Nephron (organoid): ENCODE measurements at regions not wholly inside any gene's neighbourhood (a gene's known extent, or its start where the extent isn't known, plus 50 kb on each side); places are given as distances from the start of the nearest gene placed in this dataset.

Experiments used
- H3K27ac Mint-ChIP-seq, 3 experiments: 2 replicates each; pipeline ENCODE4 v1.8.0; 2020; ENCODE audit warnings: mixed read lengths in 3 of 3, mild to moderate bottlenecking in 2 of 3, moderate library complexity in 1 of 3
- H3K27me3 Mint-ChIP-seq: 2 replicates; pipeline ENCODE4 v1.8.0; 2021; ENCODE audit warnings: low read depth, mild to moderate bottlenecking, moderate library complexity, mixed read lengths
- H3K36me3 Mint-ChIP-seq: 2 replicates; pipeline ENCODE4 v1.8.0; 2020; ENCODE audit warnings: low read depth, mixed read lengths
- H3K4me1 Mint-ChIP-seq: 2 replicates; pipeline ENCODE4 v1.8.0; 2020; ENCODE audit warnings: mixed read lengths
- H3K4me3 Mint-ChIP-seq, 3 experiments: 2 replicates each; pipeline ENCODE4 v1.8.0; 2020; ENCODE audit warnings: mild to moderate bottlenecking in 3 of 3, mixed read lengths in 3 of 3, moderate library complexity in 2 of 3
- H3K9me3 Mint-ChIP-seq: 2 replicates; pipeline ENCODE4 v1.8.0; 2020; ENCODE audit warnings: mixed read lengths
- TF ChIP-seq, protein P1 (sequence below), 3 experiments: fragments of 200-600 bp; sonication (generic); IDR thresholded peaks; one replicate each; pipeline ENCODE4 v1.5.0; 2021; ENCODE audit warnings: antibody characterized with exemption in 3 of 3; ENCODE audit not compliant: unreplicated experiment in 3 of 3

DNA sequence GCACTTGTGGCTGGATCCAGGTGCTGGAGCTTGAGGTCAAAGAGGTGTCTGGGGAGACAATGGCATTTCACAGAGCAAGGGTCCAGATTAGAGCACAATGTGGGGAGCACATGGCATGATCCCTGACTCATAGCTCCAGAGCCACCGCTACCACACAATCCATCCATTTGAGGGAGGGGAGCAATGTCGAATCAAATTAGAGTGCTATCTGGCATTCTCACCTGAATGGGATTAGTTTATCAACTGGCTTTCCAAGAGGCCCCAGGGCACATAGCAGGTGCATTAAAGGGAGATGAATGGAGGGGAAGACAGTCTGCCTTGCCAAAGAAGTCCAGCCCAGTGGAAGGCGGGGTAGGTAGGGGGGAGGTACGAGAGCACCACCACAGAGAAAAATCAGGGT is 194.4 kb upstream of the GPR12 start:
- TF ChIP-seq, protein P1, sequence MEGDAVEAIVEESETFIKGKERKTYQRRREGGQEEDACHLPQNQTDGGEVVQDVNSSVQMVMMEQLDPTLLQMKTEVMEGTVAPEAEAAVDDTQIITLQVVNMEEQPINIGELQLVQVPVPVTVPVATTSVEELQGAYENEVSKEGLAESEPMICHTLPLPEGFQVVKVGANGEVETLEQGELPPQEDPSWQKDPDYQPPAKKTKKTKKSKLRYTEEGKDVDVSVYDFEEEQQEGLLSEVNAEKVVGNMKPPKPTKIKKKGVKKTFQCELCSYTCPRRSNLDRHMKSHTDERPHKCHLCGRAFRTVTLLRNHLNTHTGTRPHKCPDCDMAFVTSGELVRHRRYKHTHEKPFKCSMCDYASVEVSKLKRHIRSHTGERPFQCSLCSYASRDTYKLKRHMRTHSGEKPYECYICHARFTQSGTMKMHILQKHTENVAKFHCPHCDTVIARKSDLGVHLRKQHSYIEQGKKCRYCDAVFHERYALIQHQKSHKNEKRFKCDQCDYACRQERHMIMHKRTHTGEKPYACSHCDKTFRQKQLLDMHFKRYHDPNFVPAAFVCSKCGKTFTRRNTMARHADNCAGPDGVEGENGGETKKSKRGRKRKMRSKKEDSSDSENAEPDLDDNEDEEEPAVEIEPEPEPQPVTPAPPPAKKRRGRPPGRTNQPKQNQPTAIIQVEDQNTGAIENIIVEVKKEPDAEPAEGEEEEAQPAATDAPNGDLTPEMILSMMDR (IDR thresholded peaks at IDR 0.05; ENCODE audit: unreplicated experiment in 3 of 3) = no peak
- H3K4me3 Mint-ChIP-seq = no peak overlapping the region
- H3K9me3 Mint-ChIP-seq = no peaks in the 10 kb centered on the region
- no peaks in the 10 kb centered on the region for H3K36me3 Mint-ChIP-seq
- peaks cover 10% of the 10 kb centered on the region for H3K4me1 Mint-ChIP-seq
- peaks cover 58% of the 10 kb centered on the region for H3K27me3 Mint-ChIP-seq
- H3K27ac Mint-ChIP-seq = no peak overlapping the region

DNA sequence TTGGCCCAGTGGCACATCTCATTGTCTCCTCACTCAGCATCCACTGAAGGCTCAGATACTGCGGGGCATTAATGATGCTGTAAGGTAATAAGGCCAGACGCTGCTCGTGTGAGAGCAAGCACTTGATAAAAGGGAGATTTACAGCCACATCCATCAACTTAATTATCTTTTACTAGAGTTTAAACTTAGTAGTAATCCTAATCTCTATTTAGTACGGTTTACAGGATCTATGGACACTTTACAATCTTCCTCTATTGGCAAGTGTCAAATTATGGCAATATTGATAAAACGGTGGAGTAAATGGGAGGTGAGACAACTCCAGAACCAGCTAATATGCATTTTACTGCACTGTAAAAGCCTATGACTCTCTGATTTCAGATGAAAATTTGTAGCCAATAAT is 192.7 kb upstream of the GPR12 start:
- TF ChIP-seq, protein P1 (IDR thresholded peaks at IDR 0.05; ENCODE audit: unreplicated experiment in 3 of 3) = no peak
- Mint-ChIP-seq H3K36me3 (no peaks in the 10 kb centered on the region), H3K9me3 (no peaks in the 10 kb centered on the region), H3K27ac (no peak overlapping the region), H3K4me1 (peaks cover 10% of the 10 kb centered on the region), H3K27me3 (peaks cover 50% of the 10 kb centered on the region), H3K4me3 (no peak overlapping the region)

DNA sequence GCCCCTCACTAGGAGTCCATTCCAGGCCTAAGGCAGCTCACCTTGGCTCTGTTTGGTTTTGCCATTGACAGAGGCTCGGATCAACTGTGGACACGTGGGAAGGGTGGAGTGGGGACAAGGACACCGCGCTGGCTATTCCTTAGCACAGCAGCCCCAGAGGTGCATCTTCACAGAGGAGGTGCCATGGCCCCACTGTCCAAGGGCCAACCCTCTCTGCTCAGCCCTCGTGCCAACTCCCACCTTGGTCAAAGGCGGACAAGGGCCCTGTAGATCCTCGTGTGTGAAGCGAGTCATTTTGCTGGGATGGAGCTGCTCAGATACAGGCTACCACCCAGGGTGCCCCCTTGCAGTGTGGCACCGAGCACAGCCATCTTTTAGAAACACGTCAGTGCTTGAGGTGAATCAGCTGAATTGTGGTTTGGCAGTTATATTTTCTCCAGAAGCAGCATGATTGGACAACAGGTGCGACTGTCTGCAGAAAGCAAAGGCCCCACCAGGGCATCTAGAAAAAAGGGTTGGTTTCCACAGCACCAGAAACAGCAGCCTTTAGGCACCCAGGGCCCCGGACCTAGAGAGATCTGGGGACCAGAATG is 192.1 kb upstream of the GPR12 start:
- Mint-ChIP-seq H3K27ac (no peak overlapping the region), H3K4me3 (no peak overlapping the region), H3K9me3 (no peaks in the 10 kb centered on the region), H3K27me3 (peaks cover 47% of the 10 kb centered on the region), H3K4me1 (peaks cover 10% of the 10 kb centered on the region), H3K36me3 (no peaks in the 10 kb centered on the region)
- TF ChIP-seq, protein P1 (IDR thresholded peaks at IDR 0.05; ENCODE audit: unreplicated experiment in 3 of 3) = no peak

DNA sequence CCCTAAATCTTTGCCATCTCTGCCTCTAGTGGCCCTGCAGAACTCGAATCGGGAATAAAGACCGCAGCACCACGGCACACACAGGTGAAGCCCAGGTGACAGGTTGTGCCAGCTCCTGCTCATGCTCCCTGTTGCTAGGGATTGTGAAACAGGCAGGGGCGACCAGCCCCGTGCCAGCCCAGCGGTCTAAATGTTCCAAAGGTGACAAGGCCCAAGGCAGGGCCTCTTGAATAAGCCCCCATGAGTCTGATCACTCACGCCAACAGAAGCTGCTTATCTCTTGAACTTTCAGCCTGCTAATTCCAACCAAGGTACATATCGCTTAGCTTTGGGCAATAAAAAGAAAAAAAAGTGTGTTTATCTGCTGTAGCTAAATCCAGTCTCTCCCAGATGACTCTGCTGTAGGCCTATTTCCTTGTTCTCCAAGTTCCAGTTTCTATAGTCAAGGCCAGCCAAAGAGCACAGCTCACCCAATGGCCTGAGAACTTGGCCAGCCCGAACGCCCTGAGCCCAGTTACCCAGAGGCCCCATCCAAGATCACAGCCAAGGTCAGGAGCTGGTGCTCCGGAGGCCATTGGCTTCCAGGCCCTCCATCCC is 191.1 kb upstream of the GPR12 start:
- H3K27me3 Mint-ChIP-seq = peaks cover 37% of the 10 kb centered on the region
- no peak overlapping the region for H3K4me3 Mint-ChIP-seq
- TF ChIP-seq, protein P1 (IDR thresholded peaks at IDR 0.05; ENCODE audit: unreplicated experiment in 3 of 3) = no peak
- no peaks in the 10 kb centered on the region for H3K36me3 Mint-ChIP-seq
- peaks cover 2% of the 10 kb centered on the region for H3K4me1 Mint-ChIP-seq
- no peaks in the 10 kb centered on the region for H3K9me3 Mint-ChIP-seq
- H3K27ac Mint-ChIP-seq = no peak overlapping the region

DNA sequence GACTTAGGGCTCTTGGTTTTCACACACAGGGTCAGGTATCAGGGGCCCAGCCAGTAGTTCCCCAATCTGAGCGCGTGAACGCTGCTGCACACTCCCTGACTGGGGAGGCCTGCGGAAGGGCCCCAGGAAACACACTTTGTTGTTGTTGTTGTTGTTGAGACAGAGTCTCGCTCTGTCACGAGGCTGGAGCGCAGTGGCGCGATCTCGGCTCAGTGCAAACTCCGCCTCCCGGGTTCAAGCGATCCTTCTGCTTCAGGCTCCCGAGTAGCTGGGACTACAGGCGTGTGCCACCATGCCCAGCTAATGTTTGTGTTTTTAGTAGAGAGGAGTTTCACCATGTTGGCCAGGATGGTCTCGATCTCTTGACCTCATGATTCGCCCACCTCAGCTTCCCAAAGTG is 190.4 kb upstream of the GPR12 start:
- no peaks in the 10 kb centered on the region for H3K9me3 Mint-ChIP-seq
- TF ChIP-seq, protein P1 (IDR thresholded peaks at IDR 0.05; ENCODE audit: unreplicated experiment in 3 of 3) = no peak
- H3K36me3 Mint-ChIP-seq = no peaks in the 10 kb centered on the region
- no peak overlapping the region for H3K4me3 Mint-ChIP-seq
- peaks cover 31% of the 10 kb centered on the region for H3K27me3 Mint-ChIP-seq
- H3K27ac Mint-ChIP-seq = no peak overlapping the region
- no peaks in the 10 kb centered on the region for H3K4me1 Mint-ChIP-seq

DNA sequence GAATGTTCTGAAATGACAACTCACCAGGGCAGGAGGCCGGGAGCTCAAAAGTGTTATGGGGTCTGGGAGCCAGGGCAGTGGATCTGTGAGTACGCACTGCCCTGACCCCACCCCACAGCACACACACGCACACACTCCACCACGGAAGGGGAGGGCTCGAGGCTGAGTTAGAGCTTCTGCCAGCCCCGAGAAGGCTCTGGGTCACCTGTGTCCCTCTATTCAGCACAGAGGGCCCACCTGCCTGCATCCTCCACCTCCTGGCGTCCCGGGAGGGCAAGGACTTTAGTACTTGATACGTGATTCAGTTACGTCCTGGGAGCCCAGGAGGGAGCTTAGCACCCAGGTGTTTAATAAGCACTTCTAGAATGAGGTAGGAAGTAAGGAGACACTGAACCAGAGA is 190.0 kb upstream of the GPR12 start:
- peaks cover 31% of the 10 kb centered on the region for H3K27me3 Mint-ChIP-seq

More for the DNA sequence above, 190.0 kb upstream of the GPR12 start:
- TF ChIP-seq, protein P1 (IDR thresholded peaks at IDR 0.05; ENCODE audit: unreplicated experiment in 3 of 3) = no peak
- Mint-ChIP-seq H3K4me1 (no peaks in the 10 kb centered on the region), H3K9me3 (no peaks in the 10 kb centered on the region), H3K4me3 (no peak overlapping the region), H3K36me3 (no peaks in the 10 kb centered on the region), H3K27ac (no peak overlapping the region)
